Right lobe of liver (tissue), 6 donors: ENCODE measurements at regions not wholly inside any gene's neighbourhood (a gene's known extent, or its start where the extent isn't known, plus 50 kb on each side); places are given as distances from the start of the nearest gene placed in this dataset.

Experiments
- ATAC-seq, 4 donors: fragments of 200-7000 bp; cut with Tn5 transposase; one replicate each; pipeline ENCODE4 v1.9.1; 2020; ENCODE audit warnings: mild to moderate bottlenecking in 4 of 4, moderate library complexity in 4 of 4
- DNase-seq, 3 donors: peaks; one replicate each; pipeline ENCODE4 v3.0.0-alpha.2; 2020
- H3K27ac ChIP-seq, 3 donors: fragments of 200-600 bp; one replicate each; pipeline ENCODE4 v1.8.0; 2022
- H3K27me3 ChIP-seq, 2 donors: fragments of 200-600 bp; one replicate each; pipeline ENCODE4 v1.8.0; 2022
- H3K36me3 ChIP-seq, 4 donors: fragments of 200-600 bp; sonication (generic) in 1 of 4; one replicate each; pipeline versions ENCODE4 v1.5.1 to v1.8.0; 2017 to 2022; ENCODE audit warnings: control low read depth in 1 of 4
- H3K4me1 ChIP-seq, 4 donors: fragments of 200-600 bp; sonication (generic) in 1 of 4; one replicate each; pipeline versions ENCODE4 v1.5.1 to v1.8.0; 2017 to 2022; ENCODE audit warnings: control low read depth in 1 of 4
- H3K4me3 ChIP-seq, 3 donors: fragments of 200-600 bp; one replicate each; pipeline ENCODE4 v1.8.0; 2022
- H3K9me3 ChIP-seq, 4 donors: fragments of 200-600 bp; sonication (generic) in 1 of 4; one replicate each; pipeline versions ENCODE4 v1.5.1 to v1.8.0; 2017 to 2022; ENCODE audit warnings: control low read depth in 1 of 4
- POLR2A ChIP-seq: fragments of 450-650 bp; IDR thresholded peaks from one replicate; pipeline ENCODE4 v1.6.1; 2017; ENCODE audit warnings: antibody characterized with exemption, mild to moderate bottlenecking
- WGBS: methylation state at CpG from one replicate; pipeline ENCODE4 v1.1.6; 2018; ENCODE audit warnings: low coverage, low lambda C conversion rate; ENCODE audit not compliant: insufficient coverage; ENCODE audit errors: missing lambda C conversion rate; 5-methylcytosine and 5-hydroxymethylcytosine counted together
- intact Hi-C, 2 donors: fragments of 100-400 bp; cut with DNase I; formaldehyde crosslinking; loops; one replicate each; pipeline versions ENCODE4 v1.11.2 to v1.14.1; 2022
- TF ChIP-seq, protein P1 (sequence below), 4 donors: fragments of 200-600 bp in 3 of 4; fragments of 450-650 bp in 1 of 4; IDR thresholded peaks; one replicate each; pipeline versions ENCODE4 v1.5.1 to v1.8.0; 2016 to 2022; ENCODE audit warnings: antibody characterized with exemption in 4 of 4, mild to moderate bottlenecking in 2 of 4
- donor health status: DM: no; HTN: yes; CAD: no.
- donor health status: DM: no; HTN: no; CAD: no.
- donor health status: DM: no; HTN: no; CAD: no.
- donor health status: DM: no; HTN: yes; CAD: no.
- donor health status: DM: no; HTN: yes; CAD: no.

DNA sequence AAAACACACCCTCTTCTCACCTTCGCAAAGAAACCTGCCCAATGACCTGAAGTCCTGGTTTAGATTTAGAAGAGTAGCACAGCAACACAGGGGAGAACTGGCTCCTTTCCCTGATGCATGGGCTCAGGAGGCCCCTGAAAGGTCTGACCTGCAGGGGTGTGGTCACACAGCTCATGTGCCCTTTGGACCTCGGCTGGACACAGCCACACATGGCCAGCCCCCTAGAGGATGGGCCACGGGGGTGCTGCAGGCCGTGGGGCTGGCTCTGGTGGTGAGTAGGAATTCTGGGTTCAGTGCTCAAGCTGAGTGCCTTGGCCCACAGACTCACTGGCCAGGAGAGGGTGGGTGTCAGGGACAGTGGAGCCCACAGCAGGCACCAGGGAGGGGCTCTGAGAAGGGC lies 118.5 kb upstream of the ADCY1 start:
- no peak overlapping the region for H3K4me3 ChIP-seq
- H3K36me3 ChIP-seq = no peaks in the 10 kb centered on the region
- H3K9me3 ChIP-seq = no peaks in the 10 kb centered on the region
- ATAC-seq (peak in 1 of 4 donors; percentile 22), DNase-seq (no peak)
- intact Hi-C loops = no loop called here
- no peaks in the 10 kb centered on the region for H3K4me1 ChIP-seq
- no peaks in the 10 kb centered on the region for H3K27me3 ChIP-seq
- TF ChIP-seq, protein P1, sequence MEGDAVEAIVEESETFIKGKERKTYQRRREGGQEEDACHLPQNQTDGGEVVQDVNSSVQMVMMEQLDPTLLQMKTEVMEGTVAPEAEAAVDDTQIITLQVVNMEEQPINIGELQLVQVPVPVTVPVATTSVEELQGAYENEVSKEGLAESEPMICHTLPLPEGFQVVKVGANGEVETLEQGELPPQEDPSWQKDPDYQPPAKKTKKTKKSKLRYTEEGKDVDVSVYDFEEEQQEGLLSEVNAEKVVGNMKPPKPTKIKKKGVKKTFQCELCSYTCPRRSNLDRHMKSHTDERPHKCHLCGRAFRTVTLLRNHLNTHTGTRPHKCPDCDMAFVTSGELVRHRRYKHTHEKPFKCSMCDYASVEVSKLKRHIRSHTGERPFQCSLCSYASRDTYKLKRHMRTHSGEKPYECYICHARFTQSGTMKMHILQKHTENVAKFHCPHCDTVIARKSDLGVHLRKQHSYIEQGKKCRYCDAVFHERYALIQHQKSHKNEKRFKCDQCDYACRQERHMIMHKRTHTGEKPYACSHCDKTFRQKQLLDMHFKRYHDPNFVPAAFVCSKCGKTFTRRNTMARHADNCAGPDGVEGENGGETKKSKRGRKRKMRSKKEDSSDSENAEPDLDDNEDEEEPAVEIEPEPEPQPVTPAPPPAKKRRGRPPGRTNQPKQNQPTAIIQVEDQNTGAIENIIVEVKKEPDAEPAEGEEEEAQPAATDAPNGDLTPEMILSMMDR (IDR thresholded peaks at IDR 0.05) = no peak
- no peak for TF ChIP-seq POLR2A
- no peak overlapping the region for H3K27ac ChIP-seq
- 21% methylated on average over 2 of the region's 4 CpGs for WGBS

DNA sequence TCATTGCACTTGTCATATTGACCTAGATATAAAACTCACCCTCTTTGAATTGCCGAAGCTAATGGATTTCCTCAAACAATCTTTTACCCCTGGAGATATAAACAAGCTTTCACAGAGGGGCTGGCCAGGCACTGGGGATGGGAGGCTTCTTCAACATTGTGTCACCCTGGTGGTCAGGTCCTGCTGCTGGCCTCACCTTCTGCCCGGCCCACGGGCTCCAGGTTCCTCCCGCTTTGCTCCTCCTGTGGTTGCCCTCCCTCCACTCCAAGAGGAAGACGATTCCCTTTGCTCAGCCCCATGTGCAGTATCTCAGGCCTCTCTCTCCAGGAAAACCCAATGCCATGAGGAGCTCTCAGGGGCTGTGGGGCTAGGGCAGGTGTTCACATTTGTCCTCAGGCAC lies 118.1 kb upstream of the ADCY1 start:
- intact Hi-C loops = no loop called here
- H3K9me3 ChIP-seq = no peaks in the 10 kb centered on the region
- 63% methylated on average over 5 of the region's 5 CpGs for WGBS
- no peak for DNase-seq
- no peak for ATAC-seq
- no peak for TF ChIP-seq POLR2A
- TF ChIP-seq, protein P1 (IDR thresholded peaks at IDR 0.05) = no peak
- H3K4me1 ChIP-seq = no peaks in the 10 kb centered on the region
- no peaks in the 10 kb centered on the region for H3K27me3 ChIP-seq
- H3K4me3 ChIP-seq = no peak overlapping the region
- no peaks in the 10 kb centered on the region for H3K36me3 ChIP-seq
- no peak overlapping the region for H3K27ac ChIP-seq

DNA sequence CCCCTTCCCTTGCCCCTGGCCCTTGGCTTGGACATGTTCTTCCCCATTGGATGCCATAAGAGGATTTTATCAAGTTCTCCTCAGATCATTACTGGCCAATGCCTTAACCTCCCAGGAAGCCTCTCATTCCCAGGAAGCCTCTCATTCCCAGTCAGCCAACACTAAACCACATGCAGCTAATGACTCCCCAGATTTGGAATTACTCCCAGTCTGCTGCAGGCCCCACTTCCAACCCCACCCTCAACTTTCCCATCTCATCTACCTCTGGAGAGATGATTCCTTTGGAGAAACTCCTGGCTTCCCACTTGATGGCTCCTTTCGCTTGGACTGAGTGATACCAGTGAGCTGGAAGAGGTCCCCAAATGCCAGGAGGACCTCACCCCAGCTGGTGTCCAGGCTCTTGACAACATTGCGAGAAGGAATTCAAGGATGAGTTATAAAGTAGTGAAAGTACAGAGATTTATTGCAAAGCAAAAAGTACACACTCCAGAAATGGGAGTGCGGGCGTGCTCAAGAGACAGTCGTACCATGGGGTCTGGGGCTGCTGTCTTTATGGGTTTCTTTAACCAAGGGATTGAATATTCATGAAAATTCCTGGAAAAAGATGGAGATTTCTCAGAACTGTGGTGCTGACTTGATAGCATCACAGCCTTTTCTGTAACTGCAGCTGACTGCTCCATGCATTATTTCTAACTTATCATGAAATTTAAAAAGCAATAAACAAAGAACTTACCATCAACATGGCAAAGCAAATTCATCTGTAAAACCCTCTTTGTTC lies 117.2 kb upstream of the ADCY1 start:
- no peak overlapping the region for H3K4me3 ChIP-seq
- intact Hi-C loops = no loop called here
- ATAC-seq (no peak), DNase-seq (no peak)
- no peaks in the 10 kb centered on the region for H3K36me3 ChIP-seq
- no peak overlapping the region for H3K27ac ChIP-seq
- no peaks in the 10 kb centered on the region for H3K4me1 ChIP-seq
- no peak for TF ChIP-seq POLR2A
- TF ChIP-seq, protein P1 (IDR thresholded peaks at IDR 0.05) = no peak
- H3K9me3 ChIP-seq = no peaks in the 10 kb centered on the region
- 83% methylated on average over 5 of the region's 5 CpGs for WGBS
- no peaks in the 10 kb centered on the region for H3K27me3 ChIP-seq

DNA sequence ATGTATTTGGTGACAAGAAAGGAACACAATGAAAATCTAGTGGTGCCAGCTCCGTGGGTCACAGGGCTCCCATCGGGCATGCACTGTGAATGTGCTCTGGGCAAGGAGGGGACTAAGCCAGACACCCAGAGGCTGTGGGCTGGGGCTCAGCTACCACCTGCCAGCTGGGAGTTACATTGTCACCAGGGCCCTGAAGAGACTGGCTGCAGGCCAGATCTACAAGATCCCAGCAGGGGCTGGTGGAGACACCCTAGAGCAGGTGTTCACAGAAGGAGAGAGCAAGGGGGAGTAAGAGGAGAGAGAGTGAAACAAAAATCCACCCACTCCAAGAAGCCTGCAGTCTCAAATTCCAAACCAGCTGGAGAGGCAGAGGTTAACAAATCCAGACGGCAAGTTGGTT lies 116.6 kb upstream of the ADCY1 start:
- Histone ChIP-seq H3K9me3 (no peaks in the 10 kb centered on the region), H3K27ac (no peak overlapping the region), H3K36me3 (no peaks in the 10 kb centered on the region), H3K4me3 (no peak overlapping the region), H3K4me1 (no peaks in the 10 kb centered on the region), H3K27me3 (no peaks in the 10 kb centered on the region)
- ATAC-seq (no peak), DNase-seq (no peak)
- TF ChIP-seq, protein P1 (IDR thresholded peaks at IDR 0.05) = no peak
- TF ChIP-seq POLR2A = no peak
- intact Hi-C loops = no loop called here
- 52% methylated on average over 3 of the region's 3 CpGs for whole genome bisulfite sequencing
